ENCODE measurements at regions not wholly inside any gene's neighbourhood (a gene's known extent, or its start where the extent isn't known, plus 50 kb on each side); places are given as distances from the start of the nearest gene placed in this dataset.

DNA sequence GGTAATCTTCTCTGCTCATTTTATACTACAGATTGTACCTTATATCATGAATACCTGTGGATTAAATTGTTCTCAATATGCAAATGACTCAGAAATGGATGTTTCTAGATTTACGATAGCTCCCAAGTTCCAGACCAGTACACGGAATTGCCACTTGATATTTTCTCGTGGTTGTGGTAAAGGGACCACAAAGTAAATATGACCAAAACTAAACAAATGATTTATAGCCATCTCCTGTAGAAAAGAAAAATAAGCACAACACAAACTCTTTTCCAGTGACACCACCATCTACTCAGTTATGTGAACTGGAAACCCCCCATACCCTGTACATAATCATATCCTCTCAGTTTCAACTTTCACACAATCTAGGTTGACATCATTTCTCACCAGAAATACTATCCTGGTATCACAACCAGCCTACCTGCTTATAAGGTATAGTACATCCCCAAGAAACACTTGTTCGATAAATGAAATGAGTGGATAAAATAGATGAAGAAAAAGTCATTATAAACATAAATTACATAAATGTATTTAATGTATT lies 172.3 kb downstream of the ADGRL4 start:
- Histone ChIP-seq H3K36me3 (ENCODE audit: insufficient read depth, low read length) (no peaks in the 10 kb centered on the region), H3K4me1 (ENCODE audit: control insufficient read depth, insufficient read depth, low read length, unreplicated experiment) (peaks cover 68% of the 10 kb centered on the region), H3K79me2 (ENCODE audit: control insufficient read depth, insufficient read depth, low read length, unreplicated experiment) (no peaks in the 10 kb centered on the region), H3K27me3 (ENCODE audit: insufficient read depth, low read length) (no peaks in the 10 kb centered on the region), H3K4me3 (ENCODE audit: low read depth, low read length) (no peak overlapping the region), H2AFZ (ENCODE audit: low read length, unreplicated experiment) (no peak overlapping the region), H3K27ac (ENCODE audit: low read depth, low read length) (peak overlapping the region; percentile 92)

DNA sequence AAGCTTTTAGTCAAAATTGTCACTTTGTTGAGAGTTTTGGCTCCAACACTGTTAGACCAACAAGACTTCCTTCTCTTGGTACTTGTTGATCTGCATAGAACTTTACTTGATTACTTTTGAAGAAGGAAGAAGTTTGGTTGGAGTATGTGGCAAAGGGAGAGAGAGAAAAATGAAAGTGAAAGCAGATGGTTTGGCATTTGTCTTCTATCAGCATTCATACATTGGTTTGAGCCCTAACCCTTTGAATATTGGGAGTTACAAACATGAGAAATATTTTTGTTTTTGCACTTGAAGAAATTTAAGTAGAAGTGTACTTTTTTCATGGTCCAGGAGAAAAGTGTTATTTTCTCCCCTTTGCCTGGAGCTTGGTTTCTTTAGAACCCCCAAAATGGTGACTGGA lies 169.8 kb downstream of the ADGRL4 start:
- H3K4me1 ChIP-seq (ENCODE audit: control insufficient read depth, insufficient read depth, low read length, unreplicated experiment) = peaks cover 69% of the 10 kb centered on the region
- H3K27ac ChIP-seq (ENCODE audit: low read depth, low read length) = peak overlapping the region; percentile 62
- H2AFZ ChIP-seq (ENCODE audit: low read length, unreplicated experiment) = peak overlapping the region; percentile 93
- H3K36me3 ChIP-seq (ENCODE audit: insufficient read depth, low read length) = no peaks in the 10 kb centered on the region
- no peaks in the 10 kb centered on the region for H3K27me3 ChIP-seq (ENCODE audit: insufficient read depth, low read length)
- H3K4me3 ChIP-seq (ENCODE audit: low read depth, low read length) = peak overlapping the region; percentile 60; the same call in 1 of the 2 replicates
- no peaks in the 10 kb centered on the region for H3K79me2 ChIP-seq (ENCODE audit: control insufficient read depth, insufficient read depth, low read length, unreplicated experiment)

- no peaks in the 10 kb centered on the region for H3K27me3 ChIP-seq (ENCODE audit: insufficient read depth, low read length)
- no peak overlapping the region for H2AFZ ChIP-seq (ENCODE audit: low read length, unreplicated experiment)
- H3K4me1 ChIP-seq (ENCODE audit: control insufficient read depth, insufficient read depth, low read length, unreplicated experiment) = peaks cover 68% of the 10 kb centered on the region
- no peaks in the 10 kb centered on the region for H3K36me3 ChIP-seq (ENCODE audit: insufficient read depth, low read length)
- H3K4me3 ChIP-seq (ENCODE audit: low read depth, low read length) = no peak overlapping the region; the same call in 1 of the 2 replicates
- no peaks in the 10 kb centered on the region for H3K79me2 ChIP-seq (ENCODE audit: control insufficient read depth, insufficient read depth, low read length, unreplicated experiment)
- H3K27ac ChIP-seq (ENCODE audit: low read depth, low read length) = no peak overlapping the region
Observed at GRCh38 chr1:78839704-78840277, 166.7 kb downstream of the ADGRL4 start.
